HFFc6 (cell line): ENCODE measurements at regions not wholly inside any gene's neighbourhood (a gene's known extent, or its start where the extent isn't known, plus 50 kb on each side); places are given as distances from the start of the nearest gene placed in this dataset.

Source experiments
- DNase-seq: peaks from one replicate; pipeline ENCODE4 v3.0.0-alpha.2; 2018
- H3K27ac Mint-ChIP-seq: 2 replicates; pipeline ENCODE4 v1.8.0; 2020; ENCODE audit warnings: mild to moderate bottlenecking, mixed read lengths
- H3K27me3 Mint-ChIP-seq: 2 replicates; pipeline ENCODE4 v1.8.0; 2021; ENCODE audit warnings: mild to moderate bottlenecking, moderate library complexity, mixed read lengths; ENCODE audit not compliant: insufficient read depth
- H3K36me3 Mint-ChIP-seq: 2 replicates; pipeline ENCODE4 v1.8.0; 2021; ENCODE audit warnings: low read depth, mixed read lengths
- H3K4me1 Mint-ChIP-seq: 2 replicates; pipeline ENCODE4 v1.8.0; 2020; ENCODE audit warnings: low read depth, mixed read lengths
- H3K4me3 Mint-ChIP-seq: 2 replicates; pipeline ENCODE4 v1.8.0; 2020; ENCODE audit warnings: mild to moderate bottlenecking, moderate library complexity, mixed read lengths
- H3K9me3 Mint-ChIP-seq: 2 replicates; pipeline ENCODE4 v1.8.0; 2020; ENCODE audit warnings: mild to moderate bottlenecking, mixed read lengths
- CTCF ChIP-seq: fragments of 200-600 bp; sonication (generic); IDR thresholded peaks from 2 replicates; pipeline ENCODE4 v1.5.0; 2021; ENCODE audit warnings: antibody characterized with exemption, mild to moderate bottlenecking

- TF ChIP-seq CTCF, result no peak
- Mint-ChIP-seq H3K36me3 (no peaks in the 10 kb centered on the region), H3K27me3 (peaks cover 31% of the 10 kb centered on the region), H3K4me3 (no peak overlapping the region), H3K9me3 (no peaks in the 10 kb centered on the region), H3K27ac (peak overlapping the region; percentile 33; the same call in 1 of the 2 replicates), H3K4me1 (peaks cover 27% of the 10 kb centered on the region)
- peak; percentile 43 for DNase-seq
Measured at GRCh38 chr3:43207628-43208085, 78.7 kb upstream of the SNRK start.

- H3K36me3 Mint-ChIP-seq, result no peaks in the 10 kb centered on the region
- H3K4me1 Mint-ChIP-seq, result peaks cover 27% of the 10 kb centered on the region
- no peak overlapping the region for H3K27ac Mint-ChIP-seq
- peak; percentile 31 for TF ChIP-seq CTCF
- H3K4me3 Mint-ChIP-seq, result no peak overlapping the region
- H3K9me3 Mint-ChIP-seq, result no peaks in the 10 kb centered on the region
- peaks cover 37% of the 10 kb centered on the region for H3K27me3 Mint-ChIP-seq
- no peak for DNase-seq
Measured at GRCh38 chr3:43206632-43207031, 79.7 kb upstream of the SNRK start.

GRCh38 chr3:43206105-43206504 is 80.2 kb upstream of the SNRK start:
- Mint-ChIP-seq H3K27me3 (peaks cover 37% of the 10 kb centered on the region), H3K27ac (no peak overlapping the region), H3K4me3 (no peak overlapping the region), H3K9me3 (peaks cover 4% of the 10 kb centered on the region), H3K4me1 (peaks cover 26% of the 10 kb centered on the region), H3K36me3 (no peaks in the 10 kb centered on the region)
- no peak for DNase-seq
- no peak for TF ChIP-seq CTCF

GRCh38 chr3:43203022-43203421 is 83.3 kb upstream of the SNRK start:
- H3K4me3 Mint-ChIP-seq, result no peak overlapping the region
- peaks cover 38% of the 10 kb centered on the region for H3K27me3 Mint-ChIP-seq
- peaks cover 28% of the 10 kb centered on the region for H3K4me1 Mint-ChIP-seq
- peaks cover 27% of the 10 kb centered on the region for H3K9me3 Mint-ChIP-seq
- no peak for DNase-seq
- no peak overlapping the region for H3K27ac Mint-ChIP-seq
- TF ChIP-seq CTCF, result no peak
- H3K36me3 Mint-ChIP-seq, result peaks cover 17% of the 10 kb centered on the region

GRCh38 chr3:43201581-43201980 is 84.8 kb upstream of the SNRK start:
- Mint-ChIP-seq H3K27ac (no peak overlapping the region), H3K9me3 (peaks cover 27% of the 10 kb centered on the region), H3K4me1 (peaks cover 21% of the 10 kb centered on the region; the same call in 1 of the 2 replicates), H3K36me3 (peaks cover 17% of the 10 kb centered on the region), H3K27me3 (peaks cover 41% of the 10 kb centered on the region), H3K4me3 (no peak overlapping the region)
- no peak for DNase-seq
- no peak for TF ChIP-seq CTCF
